NOMO-1 treated with DMSO at 0.1 percent for 48 hours (cell line): ENCODE measurements at regions not wholly inside any gene's neighbourhood (a gene's known extent, or its start where the extent isn't known, plus 50 kb on each side); places are given as distances from the start of the nearest gene placed in this dataset.
"Not testable (repeated sequence)": the region's sequence is repeated elsewhere in the genome, so short reads cannot be mapped to it uniquely, and the experiment has no call there.

ENCODE experiments used
- DNase-seq: peaks from one replicate; lab custom pipeline; 2025; ENCODE audit not compliant: unreplicated experiment; lab: John Stamatoyannopoulos, UW

- DNase-seq: no peak
Observed at GRCh38 chr3:151596940-151597339, 136.1 kb upstream of the IGSF10 start.

GRCh38 chr3:151593928-151594327 is 133.1 kb upstream of the IGSF10 start:
- no peak for DNase-seq

GRCh38 chr3:151592287-151592686 is 131.4 kb upstream of the IGSF10 start:
- DNase-seq: no peak

GRCh38 chr3:151591441-151591840 is 130.6 kb upstream of the IGSF10 start:
- DNase-seq: no peak

GRCh38 chr3:151589311-151589710 is 128.4 kb upstream of the IGSF10 start:
- no peak for DNase-seq

- not testable (repeated sequence) for DNase-seq
Observed at GRCh38 chr3:151587659-151588058, 126.8 kb upstream of the IGSF10 start.

- peak; percentile 33 for DNase-seq
Observed at GRCh38 chr3:151584566-151584965, 123.7 kb upstream of the IGSF10 start.

GRCh38 chr3:151581035-151581434 is 120.2 kb upstream of the IGSF10 start:
- no peak for DNase-seq

- DNase-seq: peak; percentile 38
Observed at GRCh38 chr3:151580591-151580990, 119.7 kb upstream of the IGSF10 start.

- DNase-seq: peak; percentile 62
Observed at GRCh38 chr3:151579571-151580270, 118.9 kb upstream of the IGSF10 start.

- no peak for DNase-seq
Observed at GRCh38 chr3:151578495-151578894, 117.6 kb upstream of the IGSF10 start.

GRCh38 chr3:151576511-151577137 is 115.8 kb upstream of the IGSF10 start:
- DNase-seq: no peak

GRCh38 chr3:151568184-151568583 is 107.3 kb upstream of the IGSF10 start:
- no peak for DNase-seq

GRCh38 chr3:151567477-151567876 is 106.6 kb upstream of the IGSF10 start:
- DNase-seq: no peak

GRCh38 chr3:151564261-151564660 is 103.4 kb upstream of the IGSF10 start:
- no peak for DNase-seq

GRCh38 chr3:151563305-151563704 is 102.4 kb upstream of the IGSF10 start:
- no peak for DNase-seq

- no peak for DNase-seq
Observed at GRCh38 chr3:151562891-151563290, 102.0 kb upstream of the IGSF10 start.

- no peak for DNase-seq
Observed at GRCh38 chr3:151561878-151562277, 101.0 kb upstream of the IGSF10 start.

- DNase-seq: no peak
Observed at GRCh38 chr3:151560738-151561137, 99.9 kb upstream of the IGSF10 start.

- DNase-seq: no peak
Observed at GRCh38 chr3:151559736-151560135, 98.9 kb upstream of the IGSF10 start.

- DNase-seq: no peak
Observed at GRCh38 chr3:151558661-151559060, 97.8 kb upstream of the IGSF10 start.

- no peak for DNase-seq
Observed at GRCh38 chr3:151557068-151557840, 96.4 kb upstream of the IGSF10 start.
